NCI-H748 (cell line): ENCODE measurements at regions not wholly inside any gene's neighbourhood (a gene's known extent, or its start where the extent isn't known, plus 50 kb on each side); places are given as distances from the start of the nearest gene placed in this dataset.
"Not testable (repeated sequence)": the region's sequence is repeated elsewhere in the genome, so short reads cannot be mapped to it uniquely, and the experiment has no call there.

Experiments
- DNase-seq: peaks from one replicate; lab custom pipeline; 2025; ENCODE audit not compliant: unreplicated experiment; lab: John Stamatoyannopoulos, UW

- DNase-seq, result no peak
These were observed 389.6 kb downstream of the REEP3 start for GRCh38 chr10:63910806-63911205.

GRCh38 chr10:63915240-63915639 is 394.0 kb downstream of the REEP3 start:
- no peak for DNase-seq

GRCh38 chr10:63917363-63917762 is 396.2 kb downstream of the REEP3 start:
- DNase-seq, result no peak

DNA sequence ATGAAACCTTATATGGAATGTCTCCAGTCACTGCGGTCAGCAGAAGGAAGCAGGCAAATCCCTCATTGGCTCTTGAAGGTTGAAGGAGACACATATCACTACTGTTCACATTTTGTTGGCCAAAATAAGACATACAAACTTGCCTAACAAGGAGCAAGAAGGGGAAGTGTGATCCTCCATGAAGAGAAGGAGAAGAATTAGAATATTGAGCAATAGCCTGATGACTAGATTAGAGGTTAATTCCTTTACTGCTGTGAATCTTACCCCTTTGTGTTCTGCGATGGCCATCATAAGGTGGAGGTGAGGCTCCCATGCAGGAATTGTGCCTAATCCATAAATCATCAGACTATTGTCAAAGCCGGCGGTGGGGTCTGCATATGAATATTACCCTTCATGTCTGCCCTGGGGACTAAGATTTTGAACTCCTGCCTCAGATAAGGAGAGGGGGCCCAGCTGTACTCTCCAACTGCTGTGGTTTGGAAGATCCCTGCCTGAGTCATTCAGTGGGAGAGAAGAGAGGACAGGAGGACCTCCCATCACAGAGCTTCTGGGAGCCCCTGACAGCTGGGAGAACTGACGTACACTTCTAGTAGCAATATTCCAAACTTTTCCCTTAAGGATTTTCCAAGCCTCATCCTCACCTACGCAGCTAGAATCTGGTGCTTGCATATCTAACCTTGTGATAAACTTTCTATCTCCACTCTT is 398.5 kb downstream of the REEP3 start:
- no peak for DNase-seq

- peak; percentile 60 for DNase-seq
These were observed 399.7 kb downstream of the REEP3 start for GRCh38 chr10:63920926-63921325.

- DNase-seq, result no peak
These were observed 400.8 kb downstream of the REEP3 start for GRCh38 chr10:63921908-63922467.

DNA sequence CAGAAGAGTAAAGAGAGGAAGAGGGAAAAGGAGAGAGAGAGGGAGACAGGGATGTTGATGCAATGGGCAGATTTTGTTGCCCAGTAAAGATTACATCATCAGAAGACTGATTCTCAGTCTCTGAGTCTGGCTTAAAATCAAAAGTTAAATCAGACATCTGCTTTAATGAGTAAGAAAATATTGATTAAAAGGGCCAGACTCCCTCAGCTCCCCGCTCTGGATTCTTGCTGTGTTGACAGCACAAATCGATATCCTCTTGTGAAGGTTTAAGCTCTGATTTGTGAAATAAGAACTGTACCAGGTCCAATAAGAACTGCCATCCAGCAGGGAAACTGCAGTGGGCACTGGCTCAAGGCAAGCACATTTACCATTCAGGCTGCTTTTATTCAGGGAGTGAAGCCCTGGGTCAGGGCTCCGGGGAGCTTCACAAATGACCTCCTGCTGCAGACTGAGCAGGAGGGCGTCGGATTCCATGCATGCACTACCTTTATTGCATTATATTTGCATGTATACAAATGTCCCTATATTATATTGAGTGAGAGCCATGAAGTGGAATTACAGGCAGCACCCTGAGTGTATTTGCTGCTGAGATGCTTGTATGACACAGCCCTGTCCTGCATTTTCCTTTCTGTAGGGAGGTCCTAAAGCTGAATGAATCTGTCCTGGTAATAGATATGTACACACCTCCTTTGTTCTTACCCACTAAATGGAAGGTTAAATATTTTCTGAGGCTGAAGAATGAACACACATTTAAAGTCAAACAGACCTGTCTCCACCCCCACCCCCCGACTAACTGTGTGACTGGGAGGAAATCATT is 401.5 kb downstream of the REEP3 start:
- DNase-seq, result peak; percentile 76

GRCh38 chr10:63929831-63930467 is 408.7 kb downstream of the REEP3 start:
- DNase-seq, result peak; percentile 85

- no peak for DNase-seq
These were observed 409.4 kb downstream of the REEP3 start for GRCh38 chr10:63930584-63930983.

DNA sequence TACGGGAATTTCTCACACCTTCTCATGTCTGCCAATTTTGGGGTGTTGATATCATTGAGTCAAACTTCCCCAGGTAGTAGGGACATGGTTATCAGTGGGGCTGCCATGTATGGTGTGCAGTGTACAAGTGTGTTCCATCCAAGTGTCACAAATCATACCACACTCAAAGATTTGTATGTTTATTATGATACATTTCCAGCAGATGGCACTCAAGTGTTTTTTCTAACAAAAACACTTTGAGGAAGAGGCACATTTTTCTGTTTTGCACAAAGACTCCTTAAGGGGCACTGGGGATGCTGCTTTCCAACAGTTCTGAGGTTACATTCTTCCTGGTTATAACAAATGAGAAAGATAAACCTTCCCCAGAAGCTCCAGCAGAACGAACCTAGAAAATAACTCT is 414.5 kb downstream of the REEP3 start:
- peak; percentile 5 for DNase-seq

GRCh38 chr10:63940277-63940922 is 419.2 kb downstream of the REEP3 start:
- DNase-seq, result no peak

GRCh38 chr10:63964406-63964805 is 443.2 kb downstream of the REEP3 start:
- no peak for DNase-seq

- no peak for DNase-seq
These were observed 444.6 kb downstream of the REEP3 start for GRCh38 chr10:63965846-63966245.

- DNase-seq, result peak; percentile 22
These were observed 452.0 kb downstream of the REEP3 start for GRCh38 chr10:63972949-63973827.

GRCh38 chr10:63976538-63976937 is 455.3 kb downstream of the REEP3 start:
- peak; percentile 40 for DNase-seq

- peak; percentile 44 for DNase-seq
These were observed 456.2 kb downstream of the REEP3 start for GRCh38 chr10:63977329-63977923.

DNA sequence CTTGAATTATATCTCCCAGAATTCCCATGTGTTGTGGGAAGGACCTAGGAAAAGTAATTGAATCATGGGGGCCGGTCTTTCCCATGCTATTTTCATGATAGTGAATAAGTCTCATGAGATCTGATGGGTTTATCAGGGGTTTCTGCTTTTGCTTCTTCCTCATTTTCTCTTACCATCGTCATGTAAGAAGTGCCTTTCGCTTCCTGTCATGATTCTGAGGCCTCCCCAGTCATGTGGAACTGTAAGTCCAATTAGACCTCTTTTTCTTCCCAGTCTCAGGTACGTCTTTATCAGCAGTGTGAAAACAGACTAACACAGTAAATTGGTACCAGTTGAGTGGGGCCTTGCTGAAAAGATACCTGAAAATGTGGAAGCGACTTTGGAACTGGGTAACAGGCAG is 459.7 kb downstream of the REEP3 start:
- not testable (repeated sequence) for DNase-seq

- not testable (repeated sequence) for DNase-seq
These were observed 462.9 kb downstream of the REEP3 start for GRCh38 chr10:63984061-63984460.

- DNase-seq, result no peak
These were observed 465.3 kb downstream of the REEP3 start for GRCh38 chr10:63986536-63986935.

DNA sequence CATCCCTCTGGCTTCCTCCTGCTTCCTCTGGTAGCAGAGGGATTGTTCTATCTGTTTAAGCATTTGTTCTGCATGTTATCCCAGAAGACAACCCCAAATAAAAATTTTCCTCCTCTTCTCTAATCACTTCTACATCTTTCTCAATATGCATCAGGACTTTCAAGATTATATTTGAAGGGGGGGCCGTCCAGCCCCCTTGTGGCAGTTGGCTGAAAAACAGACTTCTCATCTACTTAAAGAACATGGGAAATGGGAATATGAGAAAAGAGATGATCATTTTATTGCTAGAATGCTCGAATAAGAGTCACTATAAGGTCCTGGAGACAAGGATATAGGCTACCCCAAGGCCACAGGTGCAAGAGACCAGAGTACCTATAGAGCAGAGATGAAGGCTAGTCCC is 466.0 kb downstream of the REEP3 start:
- no peak for DNase-seq
